IMR-90 (cell line): ENCODE measurements at regions not wholly inside any gene's neighbourhood (a gene's known extent, or its start where the extent isn't known, plus 50 kb on each side); places are given as distances from the start of the nearest gene placed in this dataset.

Source experiments
- ATAC-seq: fragments of 200-7000 bp; cut with Tn5 transposase; 2 replicates; pipeline ENCODE4 v1.9.1; 2020; ENCODE audit warnings: low read depth, mild to moderate bottlenecking, moderate library complexity
- BruUV-seq: library from RNA; stranded (reverse); fragments of 400-500 nt; replicated peaks from 2 replicates; lab custom pipeline; 2021; lab: Mats Ljungman, UMichigan
- CTCF ChIA-PET: fragments of 300-600 bp; formaldehyde crosslinking; extraction: SDS; loops from one replicate; lab custom pipeline; 2021; ENCODE audit warnings: antibody characterized with exemption; lab: Yijun Ruan, JAX
- POLR2A ChIA-PET: fragments of 300-600 bp; sonication (Branson Sonifier 250); formaldehyde crosslinking; loops from one replicate; lab custom pipeline; 2022; ENCODE audit warnings: antibody characterized with exemption; ENCODE audit not compliant: unreplicated experiment; lab: Charles Lee
- DNase-seq: peaks from one replicate; pipeline ENCODE4 v3.0.0; 2013
- H2AFZ ChIP-seq: replicated peaks from 2 replicates; pipeline ENCODE3; 2013; ENCODE audit warnings: low read length, mild to moderate bottlenecking; ENCODE audit not compliant: poor library complexity
- H2AK5ac ChIP-seq: 2 replicates; pipeline ENCODE4 v1.6.1; 2013; ENCODE audit warnings: low read depth, low read length, inconsistent platforms
- H2AK9ac ChIP-seq: replicated peaks from 2 replicates; pipeline ENCODE3; 2013; ENCODE audit warnings: mild to moderate bottlenecking, low read depth, low read length, moderate library complexity; ENCODE audit not compliant: poor library complexity
- H2BK120ac ChIP-seq: 2 replicates; pipeline ENCODE4 v1.6.1; 2013; ENCODE audit warnings: low read depth, low read length, inconsistent platforms
- H2BK15ac ChIP-seq: 3 replicates; pipeline ENCODE4 v1.6.1; 2013; ENCODE audit warnings: low read depth, low read length, inconsistent platforms
- H2BK20ac ChIP-seq: 2 replicates; pipeline ENCODE4 v1.6.1; 2013; ENCODE audit warnings: low read depth, mild to moderate bottlenecking, inconsistent platforms, low read length, moderate library complexity
- H2BK5ac ChIP-seq: 2 replicates; pipeline ENCODE4 v1.6.1; 2013; ENCODE audit warnings: mild to moderate bottlenecking, low read depth, low read length, inconsistent platforms; ENCODE audit not compliant: poor library complexity, severe bottlenecking
- H3K14ac ChIP-seq: replicated peaks from 2 replicates; pipeline ENCODE4 v1.6.1; 2013; ENCODE audit warnings: low read depth, low read length, inconsistent platforms
- H3K18ac ChIP-seq: 2 replicates; pipeline ENCODE4 v1.6.1; 2013; ENCODE audit warnings: low read depth, low read length, control low read depth
- H3K23ac ChIP-seq: 2 replicates; pipeline ENCODE4 v1.6.1; 2013; ENCODE audit warnings: low read depth, low read length, inconsistent platforms
- H3K27ac ChIP-seq: 2 replicates; pipeline ENCODE4 v1.5.1; 2013; ENCODE audit warnings: mild to moderate bottlenecking, control low read depth, low read length; ENCODE audit not compliant: insufficient read depth
- H3K27me3 ChIP-seq: 2 replicates; pipeline ENCODE4 v1.6.1; 2013; ENCODE audit warnings: low read length; ENCODE audit not compliant: control insufficient read depth, insufficient read depth
- H3K36me3 ChIP-seq: 2 replicates; pipeline ENCODE4 v1.6.1; 2013; ENCODE audit warnings: low read length, mixed read lengths; ENCODE audit not compliant: control insufficient read depth, insufficient read depth
- H3K4ac ChIP-seq: 2 replicates; pipeline ENCODE4 v1.6.1; 2013; ENCODE audit warnings: low read depth, low read length, inconsistent platforms
- H3K4me1 ChIP-seq: 2 replicates; pipeline ENCODE4 v1.6.1; 2013; ENCODE audit warnings: low read length, mixed read lengths; ENCODE audit not compliant: control insufficient read depth, insufficient read depth
- H3K4me2 ChIP-seq: 2 replicates; pipeline ENCODE4 v1.6.1; 2013; ENCODE audit warnings: low read depth, mild to moderate bottlenecking, control low read depth, low read length, moderate library complexity
- H3K4me3 ChIP-seq: 2 replicates; pipeline ENCODE4 v1.5.1; 2013; ENCODE audit warnings: low read depth, mild to moderate bottlenecking, control low read depth, low read length, moderate library complexity; ENCODE audit not compliant: insufficient read depth
- H3K56ac ChIP-seq: 2 replicates; pipeline ENCODE4 v1.6.1; 2013; ENCODE audit warnings: low read length, inconsistent platforms; ENCODE audit not compliant: insufficient read depth; ENCODE audit errors: extremely low read depth
- H3K79me1 ChIP-seq, 2 experiments: 2 replicates each; pipeline ENCODE4 v1.6.1; 2013; ENCODE audit warnings: low read length in 2 of 2, inconsistent platforms in 1 of 2, low read depth in 1 of 2
- H3K9ac ChIP-seq: 2 replicates; pipeline ENCODE4 v1.6.1; 2013; ENCODE audit warnings: low read depth, low read length, control low read depth
- H3K9me1 ChIP-seq: 2 replicates; pipeline ENCODE4 v1.6.1; 2013; ENCODE audit warnings: low read length, inconsistent platforms; ENCODE audit not compliant: insufficient read depth
- H3K9me3 ChIP-seq: 2 replicates; pipeline ENCODE4 v1.6.1; 2013; ENCODE audit warnings: low read length; ENCODE audit not compliant: control insufficient read depth, insufficient read depth
- H4K20me1 ChIP-seq: 2 replicates; pipeline ENCODE4 v1.6.1; 2013; ENCODE audit warnings: low read length, inconsistent platforms; ENCODE audit not compliant: insufficient read depth
- H4K5ac ChIP-seq: 2 replicates; pipeline ENCODE4 v1.6.1; 2013; ENCODE audit warnings: mild to moderate bottlenecking, low read depth, low read length, control low read depth
- H4K8ac ChIP-seq, 2 experiments: 2 replicates each; pipeline ENCODE4 v1.6.1; 2013; ENCODE audit warnings: low read depth in 2 of 2, low read length in 2 of 2, control low read depth in 1 of 2, inconsistent platforms in 1 of 2
- H4K91ac ChIP-seq: 2 replicates; pipeline ENCODE4 v1.6.1; 2013; ENCODE audit warnings: low read depth, low read length, inconsistent platforms; ENCODE audit not compliant: insufficient read depth
- CTCF ChIP-seq: conservative IDR thresholded peaks from 2 replicates; pipeline ENCODE4 v1.5.1; 2012; ENCODE audit warnings: mild to moderate bottlenecking, low read depth, low read length, improper control_type of control experiment
- MAZ ChIP-seq: IDR thresholded peaks from 2 replicates; pipeline ENCODE4 v1.6.1; 2012; ENCODE audit warnings: low read depth, mild to moderate bottlenecking, low read length, improper control_type of control experiment, moderate library complexity, borderline replicate concordance
- MXI1 ChIP-seq: IDR thresholded peaks from 2 replicates; pipeline ENCODE4 v1.6.1; 2012; ENCODE audit warnings: low read depth, mild to moderate bottlenecking, low read length, moderate library complexity, borderline replicate concordance
- RCOR1 ChIP-seq: IDR thresholded peaks from 2 replicates; pipeline ENCODE4 v1.6.1; 2012; ENCODE audit warnings: mild to moderate bottlenecking, low read length, improper control_type of control experiment; ENCODE audit not compliant: insufficient replicate concordance
- RFX5 ChIP-seq: IDR thresholded peaks from 2 replicates; pipeline ENCODE4 v1.8.0; 2012; ENCODE audit warnings: low read depth, mild to moderate bottlenecking, low read length, moderate library complexity
- SMC3 ChIP-seq: fragments of 150-350 bp; IDR thresholded peaks from 2 replicates; pipeline ENCODE4 v1.6.1; 2016; ENCODE audit warnings: low read depth, mild to moderate bottlenecking, antibody characterized with exemption, low read length, moderate library complexity
- USF2 ChIP-seq: fragments of 150-350 bp; IDR thresholded peaks from 2 replicates; pipeline ENCODE4 v1.6.1; 2017; ENCODE audit warnings: mild to moderate bottlenecking, antibody characterized with exemption, low read length, low read depth
- WGBS, 2 experiments: methylation state at CpG; one replicate each; pipeline versions ENCODE4 v1.1.5 to v1.1.7; 2013; ENCODE audit warnings: missing lambda C conversion rate in 2 of 2; ENCODE audit not compliant: insufficient read length in 1 of 2; ENCODE audit errors: extremely low coverage in 2 of 2; 5-methylcytosine and 5-hydroxymethylcytosine counted together
- dilution Hi-C: fragments of 300-500 bp; cut with HindIII; formaldehyde crosslinking; loops from one replicate; pipeline ENCODE4 v1.14.3; 2018; ENCODE audit warnings: low sequenced_read_pairs; ENCODE audit not compliant: unreplicated experiment
- in situ Hi-C: fragments of 300-500 bp; cut with MboI; formaldehyde crosslinking; loops from 3 replicates; pipeline ENCODE4 v1.14.3; 2019; ENCODE audit warnings: low sequenced_read_pairs, inconsistent platforms, mixed read lengths
- intact Hi-C: fragments of 100-400 bp; cut with micrococcal nuclease; formaldehyde crosslinking; loops from 2 replicates; pipeline ENCODE4 v1.10.0; 2022

- no peaks in the 10 kb centered on the region for H3K9me1 ChIP-seq
- H3K4me3 ChIP-seq: no peak overlapping the region
- CTCF ChIA-PET: no interaction called here
- no peak for TF ChIP-seq SMC3
- no peak for TF ChIP-seq MXI1
- no peak for TF ChIP-seq RFX5
- no peak for TF ChIP-seq MAZ
- TF ChIP-seq RCOR1: no peak
- no peak for TF ChIP-seq CTCF
- no peak for TF ChIP-seq USF2
- WGBS, 2 experiments: no CpG with 5 or more reads among the region's 4 CpGs
- H3K9ac ChIP-seq: no peak overlapping the region
- H2BK120ac ChIP-seq: no peak overlapping the region
- POLR2A ChIA-PET: no interaction called here
- H2BK15ac ChIP-seq: no peak overlapping the region
- intact Hi-C loops (no loop called here), dilution Hi-C loops (no loop called here), in situ Hi-C loops (no loop called here)
- no peak overlapping the region for H2AK9ac ChIP-seq
- H4K20me1 ChIP-seq: no peaks in the 10 kb centered on the region
- DNase-seq: peak; percentile 43
- H3K18ac ChIP-seq: no peak overlapping the region
- no TSS peak for BruUV-seq
- no peaks in the 10 kb centered on the region for H3K9me3 ChIP-seq
- H3K4me1 ChIP-seq: no peaks in the 10 kb centered on the region
- no peak overlapping the region for H4K5ac ChIP-seq
- H3K23ac ChIP-seq: no peak overlapping the region
- no peaks in the 10 kb centered on the region for H3K79me1 ChIP-seq
- no peak overlapping the region for H3K27ac ChIP-seq
- H3K56ac ChIP-seq: no peak overlapping the region
- H2BK5ac ChIP-seq: no peak overlapping the region
- H3K27me3 ChIP-seq: peaks cover 4% of the 10 kb centered on the region; the same call in 1 of the 2 replicates
- H3K36me3 ChIP-seq: no peaks in the 10 kb centered on the region
- no peak overlapping the region for H3K4ac ChIP-seq
- H2AK5ac ChIP-seq: no peak overlapping the region
- ATAC-seq: peak; percentile 37
- H2AFZ ChIP-seq: no peak overlapping the region
- no peak overlapping the region for H3K14ac ChIP-seq
- peak overlapping the region; percentile 5; the same call in 1 of the 2 replicates for H3K4me2 ChIP-seq
- no peak overlapping the region for H2BK20ac ChIP-seq
- H4K8ac ChIP-seq: no peak overlapping the region
- no peak overlapping the region for H4K91ac ChIP-seq
These were observed 171.1 kb downstream of the DACT1 start for GRCh38 chr14:58808828-58809227.
